ENCODE measurements at regions not wholly inside any gene's neighbourhood (a gene's known extent, or its start where the extent isn't known, plus 50 kb on each side); places are given as distances from the start of the nearest gene placed in this dataset.
A peak's percentile ranks its signal among the peaks of the same experiment; 100 is the strongest.

GRCh38 chr6:41439524-41440418 lies 104.4 kb downstream of the NCR2 start:
- ATAC-seq (peak; percentile 58), DNase-seq (peak; percentile 16)
- Mint-ChIP-seq H3K9me3 (no peaks in the 10 kb centered on the region), H3K4me3 (no peak overlapping the region), H3K27me3 (peaks cover 20% of the 10 kb centered on the region), H3K27ac (peak overlapping the region; percentile 2), H3K4me1 (peaks cover 33% of the 10 kb centered on the region), H3K36me3 (ENCODE audit: low read depth) (no peaks in the 10 kb centered on the region)

DNA sequence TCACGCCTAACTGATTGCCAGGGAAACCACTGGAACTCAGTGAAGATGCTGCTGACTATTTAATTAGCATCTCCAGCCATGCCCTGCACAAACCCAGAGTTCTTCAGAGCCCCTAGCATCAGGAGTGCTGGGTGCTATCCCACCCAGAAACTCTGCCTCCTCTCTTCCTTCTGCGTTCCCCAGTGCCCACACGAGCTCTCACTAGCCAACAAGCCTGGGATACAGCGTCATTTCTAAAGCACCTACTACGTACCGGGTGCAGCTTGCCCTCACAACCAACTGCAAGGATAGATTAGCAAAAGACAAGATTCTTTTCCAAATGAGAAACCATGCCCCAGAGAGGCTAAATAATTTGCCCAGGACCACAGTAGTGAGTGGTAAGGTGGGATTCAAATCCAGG lies 105.2 kb upstream of the FOXP4 start:
- H3K27me3 Mint-ChIP-seq = peaks cover 20% of the 10 kb centered on the region

GRCh38 chr6:41441598-41442351 lies 104.4 kb upstream of the FOXP4 start:
- H3K4me1 Mint-ChIP-seq = peaks cover 33% of the 10 kb centered on the region
- peaks cover 20% of the 10 kb centered on the region for H3K27me3 Mint-ChIP-seq
- ATAC-seq = no peak
- no peaks in the 10 kb centered on the region for H3K9me3 Mint-ChIP-seq
- no peak for DNase-seq
- H3K27ac Mint-ChIP-seq = no peak overlapping the region
- H3K36me3 Mint-ChIP-seq (ENCODE audit: low read depth) = no peaks in the 10 kb centered on the region
- H3K4me3 Mint-ChIP-seq = no peak overlapping the region

More for the DNA sequence above, 105.2 kb upstream of the FOXP4 start:
- H3K27ac Mint-ChIP-seq = no peak overlapping the region
- no peak for DNase-seq
- H3K9me3 Mint-ChIP-seq = no peaks in the 10 kb centered on the region
- no peak overlapping the region for H3K4me3 Mint-ChIP-seq
- H3K4me1 Mint-ChIP-seq = peaks cover 33% of the 10 kb centered on the region
- no peak for ATAC-seq
- H3K36me3 Mint-ChIP-seq (ENCODE audit: low read depth) = no peaks in the 10 kb centered on the region

GRCh38 chr6:41442352-41442672 lies 103.9 kb upstream of the FOXP4 start:
- H3K4me1 Mint-ChIP-seq = peaks cover 33% of the 10 kb centered on the region
- DNase-seq (no peak), ATAC-seq (no peak)
- no peaks in the 10 kb centered on the region for H3K36me3 Mint-ChIP-seq (ENCODE audit: low read depth)
- H3K9me3 Mint-ChIP-seq = no peaks in the 10 kb centered on the region
- no peak overlapping the region for H3K27ac Mint-ChIP-seq
- no peak overlapping the region for H3K4me3 Mint-ChIP-seq
- H3K27me3 Mint-ChIP-seq = peaks cover 20% of the 10 kb centered on the region

GRCh38 chr6:41442800-41443501 lies 103.2 kb upstream of the FOXP4 start:
- Mint-ChIP-seq H3K9me3 (no peaks in the 10 kb centered on the region), H3K4me3 (no peak overlapping the region), H3K4me1 (peaks cover 33% of the 10 kb centered on the region), H3K36me3 (ENCODE audit: low read depth) (no peaks in the 10 kb centered on the region), H3K27ac (no peak overlapping the region), H3K27me3 (peaks cover 18% of the 10 kb centered on the region)
- peak; percentile 40 for DNase-seq
- no peak for ATAC-seq

- no peak overlapping the region for H3K27ac Mint-ChIP-seq
- peaks cover 33% of the 10 kb centered on the region for H3K4me1 Mint-ChIP-seq
- DNase-seq (no peak), ATAC-seq (no peak)
- no peak overlapping the region for H3K4me3 Mint-ChIP-seq
- no peaks in the 10 kb centered on the region for H3K9me3 Mint-ChIP-seq
- H3K27me3 Mint-ChIP-seq = peaks cover 23% of the 10 kb centered on the region
- no peaks in the 10 kb centered on the region for H3K36me3 Mint-ChIP-seq (ENCODE audit: low read depth)
Measured at GRCh38 chr6:41443616-41444525, 102.3 kb upstream of the FOXP4 start.

DNA sequence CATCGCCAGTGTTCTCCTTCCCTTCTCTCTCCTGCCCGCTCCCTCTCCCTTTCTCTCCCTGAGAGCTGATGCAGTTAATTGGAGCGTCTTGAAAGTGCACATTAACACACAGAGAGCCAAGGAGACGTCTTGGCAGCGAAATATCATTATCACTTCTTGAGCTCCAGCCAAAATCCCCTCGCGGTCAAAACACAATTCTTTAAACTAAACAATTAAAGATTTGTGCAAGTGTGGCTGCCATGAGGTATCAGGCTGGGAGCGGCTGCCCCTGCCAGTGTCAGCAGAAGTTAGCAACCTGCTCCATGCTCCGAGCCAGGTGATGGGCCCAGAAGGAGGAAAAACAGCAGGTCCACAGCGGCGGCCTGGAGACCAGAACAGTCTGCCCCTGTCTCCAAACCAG lies 100.9 kb upstream of the FOXP4 start:
- no peaks in the 10 kb centered on the region for H3K9me3 Mint-ChIP-seq
- no peak for ATAC-seq
- DNase-seq = no peak
- H3K27ac Mint-ChIP-seq = no peak overlapping the region
- no peaks in the 10 kb centered on the region for H3K36me3 Mint-ChIP-seq (ENCODE audit: low read depth)
- peaks cover 23% of the 10 kb centered on the region for H3K4me1 Mint-ChIP-seq
- peaks cover 23% of the 10 kb centered on the region for H3K27me3 Mint-ChIP-seq
- H3K4me3 Mint-ChIP-seq = no peak overlapping the region

DNA sequence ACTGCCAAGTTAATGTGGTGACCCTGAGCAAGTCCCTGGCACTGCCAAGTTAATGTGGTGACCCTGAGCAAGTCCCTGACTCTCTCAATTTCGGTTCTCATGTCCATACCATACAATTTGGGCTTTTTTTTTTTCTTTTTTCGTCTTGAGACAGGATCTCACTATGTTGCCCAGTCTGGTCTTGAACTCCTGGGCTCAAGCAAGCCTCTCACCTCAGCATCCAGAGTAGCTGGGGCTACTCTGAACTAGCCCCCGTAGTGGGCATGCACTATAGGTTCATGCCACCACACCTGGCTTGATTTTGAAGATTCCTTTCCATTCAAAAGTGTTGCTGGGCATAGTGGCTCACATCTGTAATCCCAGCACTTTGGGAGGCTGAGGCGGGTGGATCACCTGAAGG lies 100.0 kb upstream of the FOXP4 start:
- Mint-ChIP-seq H3K27ac (no peak overlapping the region), H3K9me3 (no peaks in the 10 kb centered on the region), H3K27me3 (peaks cover 23% of the 10 kb centered on the region), H3K4me1 (peaks cover 15% of the 10 kb centered on the region), H3K4me3 (no peak overlapping the region), H3K36me3 (ENCODE audit: low read depth) (no peaks in the 10 kb centered on the region)
- ATAC-seq = no peak
- no peak for DNase-seq

GRCh38 chr6:41446907-41447545 lies 99.2 kb upstream of the FOXP4 start:
- no peaks in the 10 kb centered on the region for H3K9me3 Mint-ChIP-seq
- peaks cover 23% of the 10 kb centered on the region for H3K27me3 Mint-ChIP-seq

GRCh38 chr6:41448256-41448655 lies 97.9 kb upstream of the FOXP4 start:
- Mint-ChIP-seq H3K27ac (no peak overlapping the region), H3K4me3 (no peak overlapping the region), H3K36me3 (ENCODE audit: low read depth) (no peaks in the 10 kb centered on the region), H3K27me3 (peaks cover 19% of the 10 kb centered on the region), H3K9me3 (no peaks in the 10 kb centered on the region), H3K4me1 (no peaks in the 10 kb centered on the region)
- ATAC-seq (no peak), DNase-seq (no peak)

More at GRCh38 chr6:41446907-41447545, 99.2 kb upstream of the FOXP4 start:
- no peak for DNase-seq
- peaks cover 6% of the 10 kb centered on the region for H3K4me1 Mint-ChIP-seq
- no peak overlapping the region for H3K4me3 Mint-ChIP-seq
- no peak for ATAC-seq
- no peak overlapping the region for H3K27ac Mint-ChIP-seq
- no peaks in the 10 kb centered on the region for H3K36me3 Mint-ChIP-seq (ENCODE audit: low read depth)

- no peak for DNase-seq
Measured at GRCh38 chr6:41449399-41450245, 96.6 kb upstream of the FOXP4 start.

DNA sequence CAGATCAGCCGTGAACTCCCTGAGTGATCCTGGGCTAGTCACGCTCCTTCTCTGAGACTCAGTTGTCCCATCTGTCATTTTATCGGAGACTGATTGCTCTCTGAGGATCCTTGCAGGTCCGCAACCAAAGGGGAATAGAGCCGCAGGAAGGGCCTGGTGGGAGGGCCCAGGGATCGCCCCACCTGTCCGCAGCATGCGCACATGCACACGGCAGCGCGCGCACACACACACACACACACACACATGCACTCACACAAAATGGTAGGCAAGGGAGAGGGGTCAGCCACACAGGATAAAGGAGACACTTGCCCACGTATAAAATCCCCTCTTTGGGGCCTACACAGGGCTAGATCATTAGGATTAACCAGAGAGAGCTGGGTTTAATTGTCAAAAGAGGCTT lies 95.6 kb upstream of the FOXP4 start:
- Mint-ChIP-seq H3K27ac (no peak overlapping the region), H3K4me3 (no peak overlapping the region), H3K27me3 (peaks cover 5% of the 10 kb centered on the region), H3K9me3 (no peaks in the 10 kb centered on the region), H3K36me3 (ENCODE audit: low read depth) (no peaks in the 10 kb centered on the region), H3K4me1 (no peaks in the 10 kb centered on the region)
- DNase-seq (no peak), ATAC-seq (no peak)

More at GRCh38 chr6:41449399-41450245, 96.6 kb upstream of the FOXP4 start:
- Mint-ChIP-seq H3K27ac (no peak overlapping the region), H3K4me3 (no peak overlapping the region), H3K27me3 (peaks cover 8% of the 10 kb centered on the region), H3K36me3 (ENCODE audit: low read depth) (no peaks in the 10 kb centered on the region), H3K4me1 (no peaks in the 10 kb centered on the region), H3K9me3 (no peaks in the 10 kb centered on the region)
- no peak for ATAC-seq

- Mint-ChIP-seq H3K4me1 (no peaks in the 10 kb centered on the region), H3K27ac (no peak overlapping the region), H3K36me3 (ENCODE audit: low read depth) (no peaks in the 10 kb centered on the region), H3K4me3 (no peak overlapping the region), H3K27me3 (peaks cover 5% of the 10 kb centered on the region), H3K9me3 (no peaks in the 10 kb centered on the region)
- ATAC-seq (no peak), DNase-seq (no peak)
Measured at GRCh38 chr6:41451039-41451438, 95.1 kb upstream of the FOXP4 start.
